ENCODE measurements at regions not wholly inside any gene's neighbourhood (a gene's known extent, or its start where the extent isn't known, plus 50 kb on each side); places are given as distances from the start of the nearest gene placed in this dataset.

DNA sequence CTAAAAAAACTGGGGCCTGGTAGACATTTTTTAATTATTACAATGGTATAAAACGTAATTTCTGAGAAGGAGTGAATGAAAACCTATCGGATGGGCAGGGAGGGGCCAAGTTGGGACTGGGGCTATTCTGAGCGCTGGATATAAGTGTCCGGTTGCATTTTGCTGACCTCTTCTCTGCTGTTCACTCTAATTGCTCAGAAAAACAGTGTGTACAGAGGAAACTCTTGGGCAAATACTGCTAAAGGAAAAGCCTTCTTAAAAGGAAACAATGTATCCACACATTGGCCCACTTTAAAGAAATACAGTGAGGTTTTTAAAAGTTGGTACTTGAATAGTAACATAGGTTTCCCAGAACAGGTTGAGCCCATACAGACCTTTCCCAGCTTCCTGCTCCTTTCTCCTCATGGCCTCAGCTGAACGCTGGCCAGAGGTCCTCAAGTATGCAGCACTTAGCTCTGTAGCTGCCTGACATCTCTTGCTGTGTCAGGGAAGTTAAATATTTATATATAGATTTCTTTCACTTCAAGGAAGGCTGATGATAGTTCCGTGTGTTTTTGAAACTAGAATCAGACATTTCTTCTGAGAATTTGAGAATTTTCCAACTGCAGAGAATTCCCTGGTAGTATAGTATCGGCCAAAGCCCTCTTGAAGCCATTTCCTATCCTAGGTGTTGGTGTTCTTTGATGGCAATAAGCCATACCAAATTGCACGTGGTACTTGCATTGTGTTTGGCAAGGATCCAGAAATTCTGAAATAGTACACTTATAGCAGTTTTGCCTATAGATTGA is 97.1 kb upstream of the SLC4A4 start:
- DNase-seq (ENCODE audit: low spot score) = no peak

DNA sequence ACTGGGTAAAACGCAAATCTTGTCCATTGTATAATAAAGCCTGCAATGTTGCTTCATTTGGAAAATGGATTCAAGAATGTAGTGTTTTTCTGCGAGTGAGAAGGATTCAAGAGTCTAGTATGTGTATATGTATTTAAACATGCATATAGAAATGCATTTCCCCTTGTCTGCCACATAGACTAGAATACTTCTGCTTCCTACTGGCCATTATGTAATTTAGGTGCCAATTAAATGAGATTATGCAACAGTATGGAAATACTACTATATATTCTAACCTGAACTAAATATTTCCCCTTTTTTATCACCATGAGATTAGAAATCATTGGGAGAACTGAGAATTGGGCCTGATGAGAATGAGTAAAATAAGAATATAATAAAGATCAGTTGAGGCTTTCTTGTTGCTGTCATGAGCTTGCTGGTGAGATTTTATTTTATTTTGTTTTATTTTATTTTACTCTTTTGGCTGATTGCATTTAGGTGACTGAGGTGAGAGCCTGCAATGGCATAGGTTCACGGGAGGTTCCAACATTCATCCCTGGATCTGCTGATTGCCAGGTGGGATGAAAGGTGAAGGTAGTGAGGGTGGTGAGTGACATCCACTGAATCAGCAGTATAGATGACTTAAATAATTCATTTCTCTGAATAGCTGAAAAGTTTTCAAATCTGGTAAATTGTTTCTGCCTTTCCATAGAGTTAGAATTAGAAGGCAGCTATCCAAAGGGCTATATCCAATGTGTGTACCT is 95.6 kb upstream of the SLC4A4 start:
- no peak for DNase-seq (ENCODE audit: low spot score)

DNA sequence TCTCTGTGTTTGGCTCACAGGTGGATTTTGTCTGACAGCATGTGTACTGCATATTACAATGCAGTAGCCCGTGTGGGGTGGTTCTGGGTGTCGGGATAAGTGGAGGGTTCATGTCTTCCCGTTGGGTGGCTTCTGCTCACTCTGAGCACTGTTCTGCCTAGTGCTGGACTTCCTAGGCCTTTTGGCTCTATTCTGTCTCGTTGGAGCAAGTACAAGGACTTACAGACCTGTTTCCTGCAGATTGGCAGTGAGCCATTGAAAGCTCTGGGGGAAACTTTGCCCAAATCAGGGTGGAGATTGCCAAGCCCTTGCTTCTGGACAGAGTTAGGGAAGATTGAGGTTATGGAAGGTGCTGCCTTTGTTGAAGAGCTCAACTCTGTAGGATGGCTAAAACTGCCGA is 91.1 kb upstream of the SLC4A4 start:
- no peak for DNase-seq (ENCODE audit: low spot score)

DNA sequence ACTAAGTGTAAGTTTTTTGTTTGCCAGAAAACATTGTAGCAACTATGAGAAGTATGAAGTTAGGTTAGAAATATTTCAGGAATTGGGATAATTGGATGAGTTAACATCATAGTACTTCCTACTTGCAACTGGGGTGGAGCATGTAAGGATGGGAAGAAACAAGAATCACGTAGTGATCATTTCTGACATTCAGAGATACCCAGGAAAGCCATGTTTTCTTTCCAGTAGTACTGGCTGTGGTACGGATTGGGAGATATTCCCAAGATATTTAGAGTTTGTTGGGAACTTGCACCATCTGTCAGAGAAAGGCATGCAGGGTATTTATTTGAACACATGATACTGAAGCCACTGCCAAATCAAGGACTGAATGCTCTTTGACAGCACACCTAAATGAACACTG is 87.6 kb upstream of the SLC4A4 start:
- DNase-seq (ENCODE audit: low spot score) = no peak

DNA sequence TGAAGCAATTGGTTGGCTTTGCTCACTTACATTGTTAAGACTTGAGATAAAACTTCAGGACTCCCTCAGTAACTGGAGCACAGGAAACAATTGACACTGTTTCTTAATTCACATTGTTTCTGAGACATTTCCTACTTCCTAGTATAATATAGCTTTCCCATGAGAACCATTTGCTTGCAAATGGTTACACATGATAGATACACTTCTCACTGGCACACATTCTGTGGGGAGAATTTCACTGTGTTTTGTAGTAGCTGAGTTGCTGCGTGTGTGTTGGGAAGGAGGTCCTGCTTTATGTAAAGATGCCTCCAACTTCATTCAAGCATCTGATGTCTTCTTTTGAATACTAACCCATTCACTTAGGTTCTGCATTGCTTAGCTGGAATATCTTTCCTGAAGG is 85.3 kb upstream of the SLC4A4 start:
- no peak for DNase-seq (ENCODE audit: low spot score)

DNA sequence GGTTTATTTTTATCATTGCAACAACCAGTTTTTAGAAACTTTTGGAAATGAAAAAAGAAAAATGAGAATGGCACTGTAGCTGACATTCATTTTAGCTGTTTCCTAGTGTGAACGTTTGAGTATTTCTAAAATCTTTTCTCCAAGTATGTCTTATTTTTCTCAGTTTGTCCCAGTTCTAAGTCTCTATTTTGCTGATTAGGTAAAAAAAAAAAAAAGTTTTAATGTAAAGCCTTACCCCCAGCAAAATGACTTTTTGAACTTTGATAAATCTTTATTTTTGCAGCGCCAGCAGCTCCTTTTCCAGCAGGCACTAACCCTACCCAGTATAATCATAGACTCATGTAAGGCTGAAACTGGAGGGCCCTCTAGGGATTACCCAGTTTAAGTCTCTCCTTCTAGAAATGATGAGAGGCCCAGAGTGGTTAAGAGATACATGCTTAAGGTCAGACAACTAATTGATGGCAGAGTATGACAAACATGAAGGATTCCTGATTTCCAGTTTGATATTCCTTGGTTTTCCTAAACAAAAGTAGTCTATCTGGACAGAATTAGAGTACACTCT is 84.3 kb upstream of the SLC4A4 start:
- DNase-seq (ENCODE audit: low spot score) = no peak

DNA sequence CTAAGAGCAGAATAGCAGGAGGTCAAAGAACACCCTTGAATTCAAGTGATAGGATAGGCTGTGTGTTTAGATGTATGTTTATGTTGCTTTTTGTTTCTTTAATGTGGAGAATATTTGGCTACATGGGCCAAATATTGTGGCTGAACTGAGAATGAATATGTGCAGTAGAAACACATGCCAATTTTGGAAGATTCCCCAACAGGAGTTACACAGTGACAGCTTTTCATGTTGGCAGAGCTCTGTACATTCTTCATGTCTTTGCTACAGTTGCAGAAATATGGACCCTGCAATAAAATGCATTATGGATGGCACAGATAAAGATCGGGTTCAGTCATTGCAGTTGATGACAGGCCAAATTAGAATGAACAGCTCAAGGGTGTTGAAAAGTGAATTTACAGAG is 82.8 kb upstream of the SLC4A4 start:
- DNase-seq (ENCODE audit: low spot score) = no peak

DNA sequence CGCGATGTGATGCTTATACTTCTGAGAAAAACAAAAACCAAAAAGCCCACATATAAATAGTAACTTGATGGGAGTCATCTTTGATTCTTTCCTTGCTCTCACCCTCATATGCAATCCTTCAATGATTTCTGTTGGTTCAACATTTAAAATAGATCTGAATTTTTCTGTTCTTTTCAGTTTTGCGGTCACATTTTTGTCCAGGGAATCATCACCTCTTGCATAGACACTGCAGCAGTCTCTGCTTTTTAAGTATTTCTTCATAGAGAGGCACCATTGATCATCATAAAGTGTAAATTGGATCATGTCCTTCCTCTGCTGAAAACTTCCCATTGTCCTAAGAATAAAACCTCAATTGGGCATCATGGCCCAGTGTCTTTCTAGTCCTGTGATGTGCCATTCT is 81.1 kb upstream of the SLC4A4 start:
- no peak for DNase-seq (ENCODE audit: low spot score)

DNA sequence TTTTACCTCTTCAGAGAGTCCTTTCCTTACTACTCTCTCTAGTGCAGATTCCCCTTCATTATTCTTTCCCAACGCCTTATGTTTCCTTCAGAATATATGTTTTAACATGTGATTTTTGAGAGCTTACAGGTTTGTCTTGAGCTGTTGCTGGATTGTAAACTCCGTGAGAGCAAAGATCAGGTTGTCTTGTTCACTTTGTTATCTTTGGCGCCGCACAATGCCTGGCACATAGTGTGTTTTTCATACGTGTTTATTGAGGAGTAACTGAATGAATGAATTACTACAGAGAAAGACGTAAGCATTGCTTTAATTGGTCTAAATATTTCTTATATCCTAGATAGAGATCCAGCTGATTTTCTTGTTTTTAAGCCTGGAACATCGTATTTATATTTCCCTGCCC is 80.5 kb upstream of the SLC4A4 start:
- no peak for DNase-seq (ENCODE audit: low spot score)

DNA sequence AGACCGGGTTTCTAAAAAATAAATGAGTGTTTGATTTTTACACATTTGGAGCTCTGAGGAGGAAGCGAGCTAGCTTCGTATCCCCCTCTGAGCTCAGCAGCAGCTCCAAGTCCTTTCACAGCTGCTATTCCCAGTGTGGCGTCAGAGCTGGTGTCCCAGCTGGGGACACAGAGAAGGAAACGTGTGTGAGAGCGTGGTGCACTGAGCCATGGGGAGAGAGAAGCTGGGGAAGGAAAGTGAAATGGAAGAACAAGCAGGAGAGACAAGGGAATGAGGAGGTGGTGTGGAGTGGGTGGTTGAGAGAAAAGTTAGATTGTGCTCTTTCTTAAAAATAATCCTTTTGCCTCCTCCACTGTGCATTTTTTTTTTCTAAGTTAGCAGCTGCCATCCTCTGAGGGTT is 79.5 kb upstream of the SLC4A4 start:
- no peak for DNase-seq (ENCODE audit: low spot score)

DNA sequence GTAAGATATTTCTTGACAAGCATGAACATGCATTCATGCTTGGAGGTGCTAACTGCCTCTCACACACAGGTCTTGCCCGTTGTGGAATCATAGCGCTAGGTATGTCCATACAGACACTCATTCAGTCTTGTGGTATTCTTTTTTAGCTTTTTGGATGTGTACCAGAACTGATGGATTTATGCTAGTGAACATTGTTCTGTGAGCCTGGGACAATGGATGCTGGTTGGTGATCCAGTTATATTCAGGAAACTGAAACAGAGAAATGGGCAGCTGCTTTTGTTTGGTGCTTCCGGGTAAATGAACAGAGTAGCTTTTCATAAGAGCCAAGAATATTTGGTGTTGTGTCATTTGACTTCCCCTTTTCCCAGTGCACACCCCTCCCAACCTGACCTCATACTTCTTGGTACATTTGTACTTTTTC is 78.9 kb upstream of the SLC4A4 start:
- peak; percentile 75 for DNase-seq (ENCODE audit: low spot score)

DNA sequence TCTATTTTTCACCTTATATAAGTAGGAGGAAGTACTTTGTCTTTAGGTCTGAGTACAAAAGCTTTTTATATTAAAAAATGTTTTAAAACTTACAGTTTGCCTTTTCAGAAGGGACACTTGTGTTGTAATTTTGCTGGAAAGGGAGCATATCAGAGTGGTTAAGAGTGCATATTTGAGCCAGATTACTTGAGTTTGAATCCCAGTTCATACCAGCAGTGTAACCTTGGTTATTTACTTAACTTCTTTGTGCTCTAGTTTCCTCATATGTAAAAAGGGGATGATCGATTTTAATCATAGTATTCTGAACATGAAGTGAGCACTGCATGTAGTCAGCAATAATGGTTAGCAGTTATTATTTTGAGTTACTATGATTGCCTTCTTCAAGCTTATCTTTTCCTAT is 78.3 kb upstream of the SLC4A4 start:
- DNase-seq (ENCODE audit: low spot score) = no peak

DNA sequence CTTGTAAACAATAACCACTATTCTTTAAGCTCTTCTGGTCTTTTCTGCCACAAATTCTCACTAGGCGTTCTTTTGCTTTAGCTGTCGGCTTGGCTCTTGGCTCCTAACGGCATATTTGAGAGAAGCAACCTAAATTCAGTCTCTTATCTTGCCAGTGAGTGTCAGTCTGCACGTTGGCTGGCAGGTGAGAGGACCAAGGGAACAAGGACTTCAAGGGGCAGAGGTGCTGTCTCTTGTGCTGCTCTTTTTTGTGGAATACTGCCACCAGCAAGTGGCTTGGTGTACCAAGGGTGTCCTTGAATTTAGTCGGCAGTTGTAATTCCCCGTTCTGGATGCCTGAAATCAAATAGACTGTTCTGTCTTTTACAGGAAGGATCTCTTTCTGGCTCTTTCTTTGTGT is 77.8 kb upstream of the SLC4A4 start:
- no peak for DNase-seq (ENCODE audit: low spot score)

DNA sequence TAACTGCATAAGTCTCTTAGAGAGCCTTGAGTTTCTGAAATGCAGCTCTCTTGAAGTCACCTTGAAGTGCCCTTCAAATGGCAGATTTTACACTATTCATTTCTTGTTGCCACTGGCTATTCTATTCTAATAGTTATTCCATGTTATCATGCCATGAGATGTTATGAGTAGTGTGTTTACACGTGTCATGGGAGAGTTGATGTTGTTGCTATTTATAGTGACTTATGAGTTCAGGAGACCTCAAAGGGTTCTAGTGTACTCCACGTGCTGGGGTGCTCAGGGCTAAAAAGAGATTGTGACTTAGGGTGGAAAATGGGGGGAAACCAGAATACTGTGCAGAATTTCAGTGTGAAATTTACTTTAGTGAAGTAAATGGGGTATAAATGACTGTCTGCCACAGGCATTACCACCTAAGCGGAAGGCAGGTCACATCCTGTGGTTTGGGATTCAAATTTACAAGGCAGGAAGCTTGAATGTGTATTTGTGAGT is 77.1 kb upstream of the SLC4A4 start:
- DNase-seq (ENCODE audit: low spot score) = no peak

DNA sequence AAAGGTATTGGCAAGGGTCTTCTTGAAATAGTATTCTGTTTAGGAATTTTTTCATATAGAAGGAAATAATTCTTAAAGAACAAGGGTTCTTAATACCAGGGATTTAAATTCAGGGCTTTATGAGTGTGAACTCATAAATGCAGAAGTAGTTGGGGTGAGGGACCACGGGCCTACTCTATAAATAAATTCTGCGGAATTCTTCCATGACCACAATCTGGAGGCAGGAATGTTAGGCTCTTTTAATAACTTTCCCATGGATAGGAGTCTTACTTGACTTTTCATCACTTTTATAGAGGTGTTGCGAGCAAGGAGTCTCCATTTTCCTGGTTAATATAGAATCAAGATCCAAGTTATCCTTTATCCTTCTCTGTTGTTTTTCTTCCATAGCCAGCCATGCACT is 76.7 kb upstream of the SLC4A4 start:
- no peak for DNase-seq (ENCODE audit: low spot score)

DNA sequence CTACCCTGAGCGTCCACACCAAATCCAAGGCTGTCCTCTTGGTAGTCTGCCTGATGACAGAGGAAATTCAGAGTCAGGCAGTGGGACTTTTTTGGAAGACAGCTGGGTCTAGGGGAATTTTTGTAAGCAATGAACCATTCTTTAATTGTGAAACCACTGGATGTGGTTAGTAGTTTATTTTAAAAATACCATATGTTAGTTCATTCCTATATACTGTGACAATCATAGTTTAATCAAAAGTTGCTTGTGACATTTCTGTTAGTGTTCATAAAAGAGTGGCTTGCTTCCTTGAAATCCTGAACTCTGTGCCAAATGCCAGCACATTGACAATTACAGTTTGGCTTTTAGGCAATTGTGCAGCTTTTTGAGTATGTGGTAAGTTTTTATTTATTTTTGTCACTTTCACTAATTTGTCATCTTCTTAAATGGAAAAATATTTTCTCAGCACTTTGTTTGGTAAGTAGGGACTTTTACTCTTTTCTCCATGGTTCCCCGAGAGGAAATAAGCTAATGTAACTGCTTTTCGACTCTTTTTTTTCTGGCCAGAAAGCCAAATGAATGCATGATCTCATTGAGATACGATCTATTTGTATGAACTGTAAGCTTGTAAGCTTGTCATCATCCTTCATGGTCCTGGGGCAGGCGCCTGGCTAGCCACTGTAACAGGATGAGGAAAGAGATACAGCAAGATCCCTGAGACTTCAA is 72.6 kb upstream of the SLC4A4 start:
- DNase-seq (ENCODE audit: low spot score) = no peak

DNA sequence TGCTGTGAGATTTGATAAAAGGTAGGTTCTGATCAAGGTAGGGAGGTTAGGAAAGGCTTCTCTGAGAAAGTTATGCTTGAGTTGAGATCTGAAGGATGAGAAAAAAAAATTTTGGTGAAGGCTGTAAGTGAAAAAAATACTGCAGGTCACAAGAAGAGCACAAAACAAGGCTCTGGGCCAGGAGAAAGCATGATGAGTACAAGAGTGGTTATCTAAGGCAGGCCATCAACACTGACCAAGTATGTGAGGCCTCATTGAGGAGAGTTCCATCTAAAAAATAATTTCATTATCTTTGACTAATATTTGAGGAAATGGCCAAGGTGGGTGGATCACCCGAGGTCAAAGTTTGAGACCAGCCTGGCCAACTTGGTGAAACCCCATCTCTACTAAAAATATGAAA is 71.6 kb upstream of the SLC4A4 start:
- DNase-seq (ENCODE audit: low spot score) = no peak

DNA sequence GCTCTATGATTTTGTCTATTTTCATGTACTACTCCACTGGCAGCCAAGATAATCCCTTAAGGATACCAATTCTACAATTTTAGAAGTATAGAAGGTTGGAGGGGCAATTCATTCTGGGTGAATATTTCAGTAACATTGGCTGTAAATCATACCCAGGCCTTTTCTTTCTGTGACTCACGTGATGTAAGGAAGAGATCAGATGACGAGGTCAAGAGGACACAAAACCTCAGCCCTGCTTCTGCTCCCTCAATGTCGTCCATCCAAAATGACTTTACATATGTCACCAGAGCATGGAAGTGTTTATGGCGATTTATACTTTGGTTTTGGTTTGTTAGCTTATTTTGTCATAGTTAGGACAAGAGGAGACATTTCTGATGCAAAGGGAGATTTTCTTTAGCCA is 70.7 kb upstream of the SLC4A4 start:
- DNase-seq (ENCODE audit: low spot score) = no peak

DNA sequence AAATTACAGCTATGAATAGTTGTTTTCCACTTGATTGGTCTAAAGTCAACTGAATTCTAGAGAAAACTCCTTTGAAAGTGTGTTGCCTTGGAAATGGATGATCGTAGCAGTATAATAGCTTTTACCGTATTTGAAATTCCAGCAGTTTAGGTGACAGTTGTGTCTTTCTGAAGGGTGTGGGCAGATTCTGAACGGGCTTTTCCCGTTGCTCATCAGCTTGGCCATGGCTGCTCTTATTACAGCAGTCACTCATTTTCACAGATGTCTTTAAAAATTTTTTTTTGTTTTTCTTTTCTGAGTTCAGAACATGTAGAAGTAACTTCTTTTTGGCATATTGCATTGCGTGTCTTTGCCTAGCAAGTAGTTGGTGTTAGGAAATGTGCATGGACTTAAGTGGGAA is 69.6 kb upstream of the SLC4A4 start:
- no peak for DNase-seq (ENCODE audit: low spot score)

DNA sequence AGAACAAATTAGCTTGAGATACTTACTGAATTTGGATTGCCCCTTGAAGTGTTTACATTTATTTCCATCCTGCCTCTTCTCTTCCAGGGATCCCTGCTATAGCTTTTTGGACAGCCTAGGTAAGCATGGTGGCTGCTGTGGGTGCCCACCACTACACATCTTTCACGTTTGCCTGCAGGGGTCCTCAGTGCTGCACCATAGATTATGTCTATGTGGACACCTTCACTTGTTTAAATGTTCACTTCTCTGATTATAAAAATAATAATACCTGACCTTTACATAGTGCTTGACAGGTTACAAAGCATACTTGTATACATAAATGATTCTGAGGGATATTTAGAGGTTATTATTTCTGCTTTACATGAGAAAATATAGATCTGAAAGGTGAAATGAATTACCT is 67.9 kb upstream of the SLC4A4 start:
- DNase-seq (ENCODE audit: low spot score) = no peak

DNA sequence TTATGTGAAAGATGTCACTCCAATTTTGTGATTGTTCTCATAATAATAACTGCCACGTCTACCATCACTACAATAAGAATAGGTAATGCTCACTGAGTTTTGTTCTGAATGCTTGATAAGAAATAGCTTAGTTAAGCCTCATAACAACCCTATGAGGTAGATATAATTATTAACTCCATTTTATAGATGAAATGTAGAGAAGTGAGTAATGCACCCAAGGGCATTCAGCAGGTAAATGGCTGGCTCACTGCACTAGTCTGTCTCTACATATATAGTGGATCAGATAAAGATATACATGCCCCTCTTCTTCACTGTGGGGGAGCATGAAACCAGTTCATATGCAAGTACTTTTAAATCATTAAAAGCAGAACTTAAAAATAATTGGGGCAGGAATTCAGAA is 65.8 kb upstream of the SLC4A4 start:
- DNase-seq (ENCODE audit: low spot score) = no peak

DNA sequence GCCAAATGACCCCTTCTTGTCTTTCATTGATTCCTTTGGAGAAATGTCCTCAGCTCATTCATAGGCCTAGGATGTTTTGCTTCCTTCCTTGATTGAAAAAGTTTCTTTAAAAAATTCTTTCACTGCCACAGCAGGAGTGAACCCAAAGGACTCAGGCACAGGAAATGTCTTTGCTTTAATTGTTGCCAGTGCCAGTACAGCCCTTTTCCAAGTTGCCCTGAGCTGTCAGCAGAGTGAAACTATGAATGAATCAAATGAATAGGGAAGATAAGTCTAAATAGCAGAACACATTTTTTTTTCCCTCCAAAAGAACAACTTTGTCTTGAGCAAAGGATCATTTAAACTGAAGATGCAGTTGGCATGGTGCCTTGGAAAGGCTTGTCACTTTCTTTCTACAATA is 63.8 kb upstream of the SLC4A4 start:
- DNase-seq (ENCODE audit: low spot score) = peak; percentile 43

DNA sequence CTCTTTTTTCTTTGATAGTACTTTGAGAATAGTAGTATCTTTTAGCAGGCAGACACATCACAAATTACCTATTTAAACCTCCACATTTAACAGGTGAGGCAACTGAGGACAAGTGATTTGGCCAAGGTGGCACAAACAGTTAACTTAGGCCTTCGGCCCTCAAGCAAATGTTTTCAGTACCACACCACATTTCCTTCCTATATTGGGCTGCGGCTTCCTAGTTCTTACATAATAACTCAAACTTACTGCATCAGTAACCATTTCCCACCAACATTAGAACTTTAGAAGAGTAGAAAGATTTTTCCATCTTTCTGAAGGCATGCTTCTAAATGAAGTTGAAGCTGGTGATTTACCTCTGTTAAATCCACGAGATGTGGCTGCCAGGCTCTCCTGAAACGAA is 63.2 kb upstream of the SLC4A4 start:
- no peak for DNase-seq (ENCODE audit: low spot score)

Measured in pons (tissue), 1 donor.